GM12891 (cell line): ENCODE measurements at regions not wholly inside any gene's neighbourhood (a gene's known extent, or its start where the extent isn't known, plus 50 kb on each side); places are given as distances from the start of the nearest gene placed in this dataset.

Experiments
- PAX5 ChIP-seq: IDR thresholded peaks from 2 replicates; pipeline ENCODE4 v1.6.1; 2011; ENCODE audit warnings: low read length, moderate library complexity, mild to moderate bottlenecking; ENCODE audit not compliant: insufficient read depth, severe bottlenecking
- POLR2A ChIP-seq: IDR thresholded peaks from 2 replicates; pipeline ENCODE4 v1.6.1; 2011; ENCODE audit warnings: low read depth, low read length, control low read depth
- POLR2AphosphoS5 ChIP-seq: IDR thresholded peaks from 2 replicates; pipeline ENCODE4 v1.6.1; 2011; ENCODE audit warnings: low read depth, low read length, control low read depth
- POU2F2 ChIP-seq: IDR thresholded peaks from 2 replicates; pipeline ENCODE4 v1.6.1; 2011; ENCODE audit warnings: low read depth, mild to moderate bottlenecking, control low read depth, low read length, moderate library complexity
- SPI1 ChIP-seq: IDR thresholded peaks from 2 replicates; pipeline ENCODE4 v1.6.1; 2011; ENCODE audit warnings: low read depth, low read length, control low read depth
- TAF1 ChIP-seq: IDR thresholded peaks from 2 replicates; pipeline ENCODE4 v1.6.1; 2011; ENCODE audit warnings: low read depth, low read length, control low read depth

GRCh38 chr6:165823609-165824326 lies 160.7 kb upstream of the PDE10A start:
- TF ChIP-seq POLR2A: no peak
- no peak for TF ChIP-seq POLR2AphosphoS5
- no peak for TF ChIP-seq SPI1
- TF ChIP-seq TAF1: no peak
- no peak for TF ChIP-seq POU2F2
- no peak for TF ChIP-seq PAX5
